Thyroid gland (tissue), 4 donors: ENCODE measurements at regions not wholly inside any gene's neighbourhood (a gene's known extent, or its start where the extent isn't known, plus 50 kb on each side); places are given as distances from the start of the nearest gene placed in this dataset.

ENCODE experiments used
- CTCF ChIP-seq, 6 experiments: fragments of 200-600 bp in 3 of 6; fragments of 450-650 bp in 3 of 6; sonication (generic) in 3 of 6; IDR thresholded peaks; one replicate each; pipeline ENCODE4 v1.5.1; 2016 to 2019; ENCODE audit warnings: antibody characterized with exemption in 6 of 6, mild to moderate bottlenecking in 2 of 6, inconsistent platforms in 1 of 6, moderate library complexity in 1 of 6
- POLR2A ChIP-seq, 2 donors: fragments of 450-650 bp; IDR thresholded peaks; one replicate each; pipeline ENCODE4 v1.6.1; 2017; ENCODE audit warnings: antibody characterized with exemption in 2 of 2, mild to moderate bottlenecking in 2 of 2, moderate library complexity in 1 of 2

- TF ChIP-seq POLR2A (IDR thresholded peaks at IDR 0.05): no peak
- no peak for TF ChIP-seq CTCF (IDR thresholded peaks at IDR 0.05)
These were observed 424.2 kb downstream of the TUSC1 start for GRCh38 chr9:25254051-25254450.
